OCI-M2 (cell line): ENCODE measurements at regions not wholly inside any gene's neighbourhood (a gene's known extent, or its start where the extent isn't known, plus 50 kb on each side); places are given as distances from the start of the nearest gene placed in this dataset.
"Not testable (repeated sequence)": the region's sequence is repeated elsewhere in the genome, so short reads cannot be mapped to it uniquely, and the experiment has no call there.

Experiments used
- DNase-seq: peaks from one replicate; lab custom pipeline; 2025; ENCODE audit not compliant: unreplicated experiment; lab: John Stamatoyannopoulos, UW

- no peak for DNase-seq
Observed at GRCh38 chr9:102740578-102740977, 254.6 kb upstream of the CYLC2 start.

- DNase-seq, result no peak
Observed at GRCh38 chr9:102728946-102729345, 266.2 kb upstream of the CYLC2 start.

GRCh38 chr9:102714184-102714583 is 280.9 kb upstream of the CYLC2 start:
- DNase-seq, result no peak

- DNase-seq, result not testable (repeated sequence)
Observed at GRCh38 chr9:102712910-102713309, 282.2 kb upstream of the CYLC2 start.

GRCh38 chr9:102700936-102701335 is 294.2 kb upstream of the CYLC2 start:
- no peak for DNase-seq

- no peak for DNase-seq
Observed at GRCh38 chr9:102669220-102669619, 325.9 kb upstream of the CYLC2 start.

- DNase-seq, result no peak
Observed at GRCh38 chr9:102652471-102652870, 342.7 kb upstream of the CYLC2 start.

- no peak for DNase-seq
Observed at GRCh38 chr9:102650896-102651295, 344.2 kb upstream of the CYLC2 start.

GRCh38 chr9:102642651-102643050 is 352.5 kb upstream of the CYLC2 start:
- no peak for DNase-seq

- DNase-seq, result no peak
Observed at GRCh38 chr9:102631559-102631958, 363.6 kb upstream of the CYLC2 start.

GRCh38 chr9:102609461-102609860 is 385.7 kb upstream of the CYLC2 start:
- no peak for DNase-seq

- not testable (repeated sequence) for DNase-seq
Observed at GRCh38 chr9:102603198-102604195, 391.6 kb upstream of the CYLC2 start.

- no peak for DNase-seq
Observed at GRCh38 chr9:102594241-102594640, 400.9 kb upstream of the CYLC2 start.

GRCh38 chr9:102587281-102587680 is 407.9 kb upstream of the CYLC2 start:
- DNase-seq, result no peak

- DNase-seq, result no peak
Observed at GRCh38 chr9:102569436-102569835, 425.7 kb upstream of the CYLC2 start.

- DNase-seq, result no peak
Observed at GRCh38 chr9:102551346-102551745, 443.8 kb upstream of the CYLC2 start.

- no peak for DNase-seq
Observed at GRCh38 chr9:102550886-102551285, 444.2 kb upstream of the CYLC2 start.

- DNase-seq, result no peak
Observed at GRCh38 chr9:102550266-102550665, 444.9 kb upstream of the CYLC2 start.

GRCh38 chr9:102534031-102534430 is 461.1 kb upstream of the CYLC2 start:
- no peak for DNase-seq

- no peak for DNase-seq
Observed at GRCh38 chr9:102521097-102521755, 473.9 kb upstream of the CYLC2 start.

- DNase-seq, result no peak
Observed at GRCh38 chr9:102519423-102519822, 475.7 kb upstream of the CYLC2 start.

- DNase-seq, result no peak
Observed at GRCh38 chr9:102518324-102518723, 476.8 kb upstream of the CYLC2 start.
